ENCODE measurements at regions not wholly inside any gene's neighbourhood (a gene's known extent, or its start where the extent isn't known, plus 50 kb on each side); places are given as distances from the start of the nearest gene placed in this dataset.
A peak's percentile ranks its signal among the peaks of the same experiment; 100 is the strongest.
"Not testable (repeated sequence)": the region's sequence is repeated elsewhere in the genome, so short reads cannot be mapped to it uniquely, and the experiment has no call there.

GRCh38 chr3:69647081-69647480 is 92.2 kb upstream of the MITF start:
- DNase-seq: no peak

- DNase-seq: no peak
These were observed 92.8 kb upstream of the MITF start for GRCh38 chr3:69646287-69647067.

- DNase-seq: no peak
These were observed 96.7 kb upstream of the MITF start for GRCh38 chr3:69642606-69643005.

- DNase-seq: no peak
These were observed 99.4 kb upstream of the MITF start for GRCh38 chr3:69639851-69640250.

- DNase-seq: peak; percentile 19
These were observed 110.3 kb upstream of the MITF start for GRCh38 chr3:69628951-69629350.

GRCh38 chr3:69613286-69613685 is 126.0 kb upstream of the MITF start:
- no peak for DNase-seq

- no peak for DNase-seq
These were observed 126.5 kb upstream of the MITF start for GRCh38 chr3:69612791-69613190.

GRCh38 chr3:69609566-69609965 is 129.7 kb upstream of the MITF start:
- DNase-seq: not testable (repeated sequence)

GRCh38 chr3:69607466-69608305 is 131.6 kb upstream of the MITF start:
- DNase-seq: no peak

- no peak for DNase-seq
These were observed 133.4 kb upstream of the MITF start for GRCh38 chr3:69605867-69606266.

- DNase-seq: no peak
These were observed 134.4 kb upstream of the MITF start for GRCh38 chr3:69604735-69605450.

- no peak for DNase-seq
These were observed 137.2 kb upstream of the MITF start for GRCh38 chr3:69602112-69602511.

- DNase-seq: no peak
These were observed 145.0 kb upstream of the MITF start for GRCh38 chr3:69594286-69594685.

GRCh38 chr3:69591164-69591736 is 148.0 kb upstream of the MITF start:
- no peak for DNase-seq

- DNase-seq: no peak
These were observed 149.2 kb upstream of the MITF start for GRCh38 chr3:69590111-69590510.

- no peak for DNase-seq
These were observed 151.1 kb upstream of the MITF start for GRCh38 chr3:69588170-69588569.

- DNase-seq: no peak
These were observed 153.8 kb upstream of the MITF start for GRCh38 chr3:69585472-69585871.

GRCh38 chr3:69582044-69582443 is 157.2 kb upstream of the MITF start:
- no peak for DNase-seq

GRCh38 chr3:69579306-69580041 is 159.8 kb upstream of the MITF start:
- no peak for DNase-seq

GRCh38 chr3:69569520-69569919 is 169.7 kb upstream of the MITF start:
- no peak for DNase-seq

- no peak for DNase-seq
These were observed 170.3 kb upstream of the MITF start for GRCh38 chr3:69568951-69569350.

GRCh38 chr3:69568458-69568857 is 170.8 kb upstream of the MITF start:
- no peak for DNase-seq

- no peak for DNase-seq
These were observed 171.6 kb upstream of the MITF start for GRCh38 chr3:69567710-69568052.

Measured in NCI-H1105 treated with DMSO at 0.1 percent for 48 hours (cell line).